NCI-H2081 (cell line): ENCODE measurements at regions not wholly inside any gene's neighbourhood (a gene's known extent, or its start where the extent isn't known, plus 50 kb on each side); places are given as distances from the start of the nearest gene placed in this dataset.
"Not testable (repeated sequence)": the region's sequence is repeated elsewhere in the genome, so short reads cannot be mapped to it uniquely, and the experiment has no call there.

Experiments
- DNase-seq, 2 experiments: peaks; one replicate each; lab custom pipeline; 2025; lab: John Stamatoyannopoulos, UW

DNA sequence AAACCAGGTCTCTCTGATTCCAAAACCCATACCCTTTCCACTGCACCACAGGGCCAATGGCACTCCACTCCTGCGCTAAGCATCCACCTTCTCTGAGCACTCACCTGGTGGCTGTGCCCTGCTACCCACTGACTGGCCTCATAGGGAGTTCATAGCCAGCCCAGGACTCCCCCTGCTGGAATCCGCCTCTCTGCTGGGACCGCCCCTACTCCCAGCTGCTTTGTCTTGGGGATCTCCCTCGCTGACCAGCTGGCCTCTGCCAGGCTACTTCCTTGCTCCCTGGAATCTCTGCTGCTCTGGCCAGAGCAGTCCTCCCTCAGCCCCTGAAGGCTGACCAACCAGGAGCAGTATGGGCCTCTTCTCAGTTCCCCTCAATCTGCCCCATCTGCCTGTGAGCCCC lies 129.7 kb downstream of the FAXC start:
- DNase-seq = no peak

DNA sequence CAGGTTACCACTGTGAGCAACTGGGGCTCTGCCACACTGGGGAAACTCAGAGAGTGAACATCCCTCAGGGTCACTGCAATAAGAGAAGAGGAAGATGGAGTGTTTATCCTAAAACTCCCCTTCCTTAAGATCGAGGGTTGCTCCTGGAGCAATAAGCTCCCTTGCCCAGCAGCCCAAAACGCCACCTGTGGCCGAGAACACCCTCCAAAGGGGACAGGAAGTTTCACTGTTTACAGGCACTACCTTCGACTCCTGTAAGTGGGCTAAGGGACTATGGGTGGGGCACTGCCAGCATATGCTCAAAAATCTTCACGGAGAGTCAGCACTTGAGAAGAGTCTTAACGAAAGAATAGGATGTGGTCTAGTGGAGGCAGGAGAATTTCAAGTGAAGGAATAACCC lies 132.5 kb downstream of the FAXC start:
- DNase-seq = no peak

DNA sequence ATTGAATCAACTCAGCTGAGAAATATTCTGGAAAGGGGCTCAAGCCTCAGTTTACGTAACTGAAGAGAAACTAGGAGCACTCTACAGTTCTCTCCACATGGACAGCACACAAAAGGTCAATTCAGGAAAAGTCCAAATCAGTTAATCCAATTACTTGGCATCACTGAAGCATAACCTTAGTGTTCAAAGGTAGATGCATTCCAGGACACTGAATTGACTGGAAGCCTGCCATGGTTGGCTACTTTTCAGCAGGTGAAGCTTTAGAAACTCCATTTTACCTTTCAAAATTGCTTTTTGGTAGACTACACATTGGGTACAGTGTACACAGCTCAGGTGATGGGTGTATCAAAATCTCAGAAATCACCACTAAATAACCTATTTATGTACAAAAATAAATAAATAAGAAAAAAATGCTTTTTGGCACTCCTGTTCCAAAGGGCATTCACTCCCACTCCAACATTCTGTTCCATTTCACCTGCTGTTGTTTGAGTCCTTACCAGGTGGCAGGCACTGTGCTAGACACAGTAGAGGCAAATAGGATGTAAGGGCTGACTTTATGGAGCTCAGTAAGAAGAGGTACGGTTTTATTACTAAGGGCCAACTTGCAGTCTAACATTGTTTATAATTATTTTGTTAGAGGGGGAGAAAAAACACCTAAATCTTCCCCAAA lies 153.4 kb downstream of the FAXC start:
- DNase-seq = no peak

DNA sequence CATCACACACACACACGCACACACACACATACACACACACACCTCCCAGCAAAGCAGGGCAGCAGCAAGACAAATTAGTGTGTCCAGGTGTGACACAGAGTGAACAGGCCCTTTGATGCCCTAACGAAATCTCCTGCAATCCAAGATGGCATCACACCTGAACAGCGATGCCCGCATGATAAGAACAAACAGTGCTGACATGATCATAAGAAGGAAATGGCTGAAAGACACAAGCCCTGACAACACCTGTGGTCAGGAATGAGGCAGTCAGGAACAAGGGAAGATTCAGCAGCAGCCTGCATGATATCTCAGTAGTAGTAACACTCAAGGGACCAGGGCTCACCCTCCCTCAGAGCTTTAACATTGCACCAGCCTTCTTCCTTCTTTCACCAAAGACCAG lies 156.9 kb downstream of the FAXC start:
- DNase-seq = no peak

DNA sequence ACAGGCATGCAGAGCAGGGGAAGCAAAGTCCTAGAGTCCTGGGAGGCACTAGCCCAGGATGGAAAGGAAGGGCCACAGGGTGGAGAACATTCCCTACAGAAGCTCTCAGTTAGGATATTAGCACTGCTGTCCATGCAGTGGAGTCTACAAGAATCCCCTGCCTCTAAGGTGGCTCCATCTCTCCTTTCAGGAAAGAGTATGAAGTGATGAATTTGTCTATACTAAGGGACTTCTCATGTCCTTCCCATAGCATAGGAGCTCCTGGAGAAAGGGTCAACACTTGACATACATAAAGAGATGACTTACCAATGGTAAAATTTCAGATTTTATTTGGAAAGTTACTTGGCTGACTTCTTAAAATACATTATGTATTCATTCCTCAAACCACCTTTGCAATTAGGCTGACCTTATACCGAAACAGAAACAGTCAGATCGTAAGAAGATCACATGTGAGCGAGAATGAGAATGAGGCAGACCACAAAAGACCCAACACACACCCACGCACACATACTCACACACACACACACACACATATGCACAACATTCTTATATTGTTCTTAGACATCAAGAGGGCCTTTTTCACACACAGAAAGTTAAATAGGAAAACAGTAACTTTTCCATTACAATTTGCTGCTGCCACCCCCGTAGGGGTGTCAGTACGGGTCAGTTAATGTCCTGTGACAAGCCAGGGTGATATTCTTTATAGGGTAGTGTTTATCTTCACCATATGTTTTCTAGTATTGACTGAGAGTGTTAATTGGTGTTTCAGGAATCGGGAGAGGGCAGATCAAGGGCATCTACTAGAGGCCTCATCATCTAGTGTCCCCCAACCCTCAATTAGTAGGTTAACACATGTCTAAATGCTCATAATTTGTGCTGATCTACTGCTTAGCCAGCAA lies 159.4 kb downstream of the FAXC start:
- DNase-seq = no peak

DNA sequence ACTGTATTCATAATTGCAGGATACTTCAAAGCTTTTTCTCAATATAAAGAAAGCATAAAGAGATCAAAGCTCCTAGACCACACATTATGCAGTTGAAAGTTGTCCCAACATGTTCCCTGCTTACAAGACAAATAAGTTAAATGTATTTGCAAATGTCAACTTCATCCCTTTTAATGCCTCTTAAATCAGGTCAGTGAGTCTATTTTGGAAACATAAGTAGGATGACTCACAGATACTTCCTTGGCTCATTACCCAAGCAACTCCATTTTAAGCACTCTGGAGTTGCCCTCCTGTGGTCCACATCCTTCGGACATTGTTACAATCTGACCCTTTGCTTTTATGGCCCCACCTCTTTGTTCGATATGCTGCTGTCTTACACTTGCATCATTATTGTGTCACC lies 162.0 kb downstream of the FAXC start:
- DNase-seq = no peak

DNA sequence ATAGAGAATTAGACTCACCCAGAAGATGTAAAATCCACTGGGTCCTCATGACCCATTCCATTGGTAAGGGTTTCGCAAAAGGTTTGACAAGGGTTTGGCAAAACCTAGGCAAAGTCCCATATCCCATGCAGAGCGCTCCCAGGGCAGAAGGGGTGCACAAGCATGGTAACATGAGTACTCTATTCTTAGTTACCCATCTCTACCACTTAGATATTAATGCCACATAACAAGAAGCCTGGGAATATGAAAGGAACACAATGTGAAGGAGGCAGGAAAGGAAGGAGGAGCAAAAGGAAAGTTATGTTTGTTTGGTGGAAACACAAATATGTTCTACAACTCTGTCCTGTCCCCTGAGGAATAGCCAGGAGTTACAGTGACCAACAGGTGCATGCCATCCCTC lies 163.1 kb downstream of the FAXC start:
- DNase-seq = no peak

DNA sequence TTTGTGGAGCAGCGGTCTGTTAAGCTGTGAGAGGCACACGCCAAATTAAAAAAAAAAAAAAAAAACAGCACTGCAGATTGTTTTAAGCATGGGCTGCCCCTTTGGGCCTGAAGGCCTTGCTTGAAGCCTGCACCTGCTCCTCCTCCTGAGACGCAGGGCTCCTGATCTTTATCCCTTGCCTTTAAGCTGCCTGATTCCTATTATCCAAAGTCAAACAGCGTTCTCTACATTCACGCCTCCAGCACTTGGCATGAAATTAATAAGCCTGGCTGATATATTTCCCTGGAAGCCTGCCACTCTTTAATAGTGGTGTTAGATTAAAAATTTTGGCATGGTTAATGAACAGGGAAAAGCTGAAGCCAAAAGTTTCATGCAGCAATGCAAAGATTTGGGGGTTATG lies 163.9 kb downstream of the FAXC start:
- DNase-seq = peak; percentile 0 to 32

DNA sequence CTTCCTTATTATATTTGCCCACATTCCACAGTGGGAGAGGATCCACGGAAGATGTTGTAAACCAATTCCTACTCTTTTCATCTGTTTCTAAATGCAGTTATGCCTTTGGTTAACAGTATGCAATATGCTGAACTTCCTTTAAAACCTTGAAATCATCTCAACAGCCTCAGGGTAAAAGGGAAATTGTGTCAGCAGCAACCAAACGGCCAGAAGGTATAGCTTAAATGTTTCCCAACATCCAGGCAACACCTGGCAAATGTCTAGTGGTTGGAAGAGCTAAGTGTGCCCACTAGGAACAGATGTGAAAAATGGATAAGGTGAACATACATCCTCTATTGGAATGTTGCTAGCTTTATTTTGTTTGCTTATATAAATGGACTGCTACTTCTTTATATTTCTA lies 164.8 kb downstream of the FAXC start:
- DNase-seq = no peak

DNA sequence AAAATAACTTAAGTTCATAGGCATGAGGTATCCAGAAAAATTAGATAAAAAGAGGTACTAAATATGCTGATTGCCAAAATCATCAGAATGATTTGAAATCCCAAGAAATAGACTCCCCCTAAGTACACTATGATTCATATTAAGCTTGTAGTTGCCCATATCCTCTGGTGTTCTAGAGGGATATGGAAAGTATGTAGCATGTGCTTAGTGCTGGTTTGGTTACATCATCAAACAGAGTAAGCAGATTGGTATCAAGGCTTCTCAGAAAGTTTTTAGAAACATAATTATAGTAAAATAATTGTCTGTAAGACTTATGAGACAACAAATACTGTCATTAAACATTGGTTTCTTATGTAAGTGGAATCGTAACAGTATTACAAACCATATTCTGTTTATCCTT lies 166.4 kb downstream of the FAXC start:
- DNase-seq = no peak

DNA sequence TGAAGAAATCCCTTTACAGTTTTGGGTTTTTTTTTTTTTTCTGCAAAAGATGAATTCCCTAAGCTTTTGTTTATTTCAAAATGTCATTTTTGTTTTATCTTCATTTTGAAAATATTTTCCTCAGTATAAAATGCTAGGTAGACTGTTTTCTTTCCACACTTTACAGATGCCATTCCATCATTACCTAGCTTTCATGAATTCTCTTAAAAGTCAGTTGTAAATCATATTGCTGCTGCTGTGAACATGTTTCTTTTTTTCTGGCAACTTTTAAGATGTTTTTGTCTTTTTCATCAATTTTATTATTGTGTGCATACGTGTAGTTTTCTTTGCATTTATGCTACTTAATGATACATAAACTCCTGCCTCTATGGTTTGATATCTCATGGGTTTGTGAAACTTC lies 168.3 kb downstream of the FAXC start:
- no peak for DNase-seq

DNA sequence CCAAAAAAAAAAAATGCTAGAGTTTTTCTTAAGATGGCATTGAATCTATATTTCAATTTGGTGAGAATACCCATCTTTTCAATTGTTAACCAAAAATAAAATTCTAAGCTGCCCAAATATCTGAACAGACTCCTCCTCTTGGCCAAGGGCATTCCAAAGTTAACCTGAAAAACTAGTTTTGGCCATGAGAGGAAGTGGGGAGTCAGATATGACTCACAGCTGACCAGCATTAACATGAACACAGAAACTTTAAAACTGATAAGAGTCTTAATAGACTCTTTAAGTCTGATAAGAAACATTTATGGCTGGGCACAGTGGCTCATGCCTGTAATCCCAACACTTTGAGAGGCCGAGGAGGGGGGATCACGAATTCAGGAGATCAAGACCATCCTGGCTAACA lies 171.3 kb downstream of the FAXC start:
- DNase-seq = no peak

DNA sequence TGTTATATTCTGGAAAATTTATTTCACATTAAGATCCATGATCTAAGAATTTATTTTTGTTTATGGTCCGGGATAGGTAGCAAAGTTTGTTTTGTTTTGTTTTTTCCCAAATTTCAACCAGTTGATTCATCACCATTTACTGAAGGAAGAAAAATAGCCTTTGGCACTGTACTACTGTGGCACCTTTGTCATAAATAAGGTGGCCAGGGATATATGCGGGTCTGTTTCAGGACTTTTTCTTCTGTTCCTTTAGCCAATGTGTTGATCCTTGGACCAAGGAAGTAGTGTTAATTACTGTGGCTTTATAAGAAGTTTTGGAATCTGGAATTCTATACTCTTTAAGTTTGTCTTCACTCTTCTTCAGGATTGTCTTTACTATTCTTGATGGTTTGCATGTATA lies 171.7 kb downstream of the FAXC start:
- DNase-seq = no peak

DNA sequence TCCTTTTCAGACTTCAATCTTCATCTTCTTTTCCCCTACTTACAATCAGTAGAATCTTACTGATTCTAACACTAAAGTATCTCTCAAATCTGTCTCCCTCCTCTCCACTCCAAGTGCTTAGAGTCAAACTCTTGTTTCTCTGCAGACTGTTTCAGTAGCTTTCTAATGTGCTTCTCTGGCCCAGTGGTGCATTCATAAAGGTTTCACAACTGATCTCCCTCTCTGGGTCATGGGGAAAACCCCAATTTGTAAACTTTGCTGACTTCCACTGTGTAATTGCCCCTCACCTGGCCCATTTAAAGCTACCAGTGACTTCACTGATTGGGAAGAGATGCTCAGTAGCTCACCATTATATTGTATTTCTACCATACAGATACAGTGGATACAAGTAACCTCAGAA lies 183.6 kb downstream of the FAXC start:
- DNase-seq = no peak

DNA sequence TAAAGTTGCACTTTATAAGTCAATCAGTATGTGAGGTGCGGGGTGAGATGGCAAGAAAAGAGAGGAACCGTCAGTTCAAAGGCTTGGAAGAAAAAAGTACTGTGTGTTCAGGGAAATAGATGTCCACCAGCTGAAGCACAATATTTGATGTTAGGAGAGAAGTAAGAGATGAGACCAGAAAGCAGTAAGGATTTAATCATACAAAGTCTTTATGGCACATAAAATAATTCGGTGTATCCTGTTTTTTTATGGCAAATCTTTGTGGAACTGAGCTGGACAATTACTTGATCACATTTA lies 197.2 kb downstream of the FAXC start:
- no peak for DNase-seq

DNA sequence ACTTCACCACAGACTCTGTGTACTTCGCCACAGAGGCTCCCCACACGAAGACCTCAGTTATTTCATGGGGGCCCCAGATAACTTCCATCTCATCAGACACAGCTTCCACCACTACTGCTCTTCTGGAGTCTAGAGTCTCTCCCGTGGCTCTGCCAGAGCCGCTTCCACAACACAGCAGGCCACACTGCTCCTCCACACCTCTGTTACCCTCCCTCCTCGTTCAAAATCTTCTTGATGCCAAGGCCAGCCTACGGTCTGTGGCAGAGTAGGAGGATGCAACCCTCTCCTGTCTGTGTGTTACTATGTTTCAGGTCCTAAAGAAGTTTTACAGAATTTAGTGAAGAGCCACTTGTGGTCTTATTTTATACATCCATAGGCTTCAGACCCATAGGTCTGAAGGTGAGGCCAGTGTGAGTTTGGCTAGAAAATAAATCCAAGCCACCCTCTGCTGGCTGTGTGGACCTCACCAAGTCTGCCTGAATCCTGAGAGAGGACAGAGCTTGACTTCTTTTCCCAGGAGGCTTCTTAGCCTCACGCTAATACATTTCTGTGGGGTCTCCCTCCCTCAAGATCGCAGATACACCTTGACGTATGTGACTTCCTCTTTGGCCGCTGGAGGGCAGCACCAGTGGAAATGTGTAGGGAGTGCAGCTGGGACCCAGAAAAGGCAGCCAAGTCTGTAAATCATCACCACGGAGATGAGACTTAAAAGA lies 197.7 kb downstream of the FAXC start:
- peak in 1 of 2 experiments; percentile 16 for DNase-seq

DNA sequence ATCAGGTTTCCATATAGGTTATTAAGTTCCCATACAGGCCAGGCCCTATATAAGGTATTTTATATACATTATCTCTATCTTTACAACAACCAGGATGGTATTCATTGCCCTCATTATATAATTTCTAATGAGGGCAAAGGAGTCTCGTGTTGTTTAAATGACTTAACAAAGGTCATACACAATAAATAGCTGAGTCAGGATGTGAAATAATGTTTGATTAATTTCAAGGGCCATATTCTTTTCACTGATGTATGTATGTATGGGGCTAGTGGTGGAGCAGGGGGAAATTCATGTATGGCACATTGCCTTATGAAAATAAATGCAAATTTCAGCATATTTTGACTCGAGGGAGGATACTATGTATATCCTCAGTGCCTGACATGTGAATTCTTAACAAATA lies 200.7 kb downstream of the FAXC start:
- DNase-seq = no peak

DNA sequence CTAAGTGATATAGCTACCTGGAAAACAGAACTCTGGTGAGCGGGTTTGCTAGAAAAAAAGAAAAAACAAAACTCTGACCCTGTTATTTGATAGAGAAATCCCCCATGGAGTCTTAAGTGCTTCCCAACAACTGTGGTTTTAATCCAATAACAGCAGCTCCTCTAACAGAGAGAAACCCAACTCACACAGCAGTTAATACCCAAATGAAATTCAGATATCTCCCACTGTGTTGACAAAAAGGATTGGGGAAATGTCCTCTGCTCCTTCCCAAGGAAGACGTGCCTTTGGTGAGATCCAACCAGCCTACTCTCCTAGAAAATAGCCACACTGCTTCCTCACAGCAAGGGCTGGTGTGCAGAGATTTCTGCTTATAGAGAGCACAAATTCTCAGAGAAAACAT lies 200.4 kb upstream of the FBXL4 start:
- no peak for DNase-seq

DNA sequence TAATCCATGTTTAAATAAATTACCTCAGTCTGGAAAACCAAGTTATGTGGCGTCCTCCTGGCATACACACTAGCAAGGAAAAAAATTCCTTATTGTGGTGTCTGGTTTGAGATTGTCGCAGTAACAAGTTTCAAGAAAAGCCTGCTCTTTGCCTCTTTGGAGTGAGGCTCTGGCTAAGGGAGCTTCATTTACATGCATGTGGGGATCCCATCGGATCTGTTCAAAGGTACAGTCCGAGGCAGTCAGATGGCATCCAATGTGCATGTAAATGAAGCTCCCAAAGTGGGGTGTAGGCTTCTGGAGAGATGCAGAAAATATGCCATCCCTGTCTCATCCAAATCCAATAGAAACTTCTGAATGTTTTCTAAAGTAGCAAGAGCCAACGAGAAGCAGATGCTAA lies 199.5 kb upstream of the FBXL4 start:
- no peak for DNase-seq

DNA sequence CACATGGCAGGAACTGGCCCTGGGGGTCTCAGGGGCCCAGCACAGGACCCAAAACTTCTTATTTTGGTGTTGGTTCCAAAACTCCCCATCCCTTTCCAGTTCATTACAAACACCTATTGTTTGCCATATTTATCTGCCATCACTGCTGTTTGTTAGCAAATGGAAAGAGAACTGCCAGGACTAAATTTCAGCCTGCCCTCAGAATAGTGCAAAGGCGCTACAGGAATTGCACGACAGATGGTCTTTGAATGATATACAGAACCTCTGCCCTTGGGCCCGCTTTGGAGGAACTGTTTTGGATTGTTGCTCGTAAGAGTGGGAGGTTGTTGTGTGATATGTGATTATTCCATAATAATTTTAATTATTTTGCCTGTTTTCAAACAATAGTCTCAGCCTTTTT lies 199.0 kb upstream of the FBXL4 start:
- no peak for DNase-seq

DNA sequence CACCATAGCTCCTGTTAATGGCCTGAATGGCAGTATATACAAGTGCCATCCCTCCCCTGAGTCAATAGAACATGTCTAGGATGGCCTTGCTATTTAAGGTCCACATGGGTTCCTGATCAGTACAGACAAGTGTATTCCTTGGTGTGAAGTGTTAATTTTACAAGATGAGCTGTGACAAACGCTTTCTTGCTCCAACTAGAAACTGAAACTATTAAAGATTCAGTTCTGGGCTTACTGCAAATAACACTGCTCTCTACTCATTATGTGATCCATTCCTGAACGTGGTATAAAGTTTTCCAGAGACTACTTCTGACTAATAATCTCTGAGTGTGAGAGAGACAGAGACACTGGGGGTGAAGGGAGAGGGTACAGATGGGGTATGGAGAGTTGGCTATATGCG lies 198.0 kb upstream of the FBXL4 start:
- no peak for DNase-seq

DNA sequence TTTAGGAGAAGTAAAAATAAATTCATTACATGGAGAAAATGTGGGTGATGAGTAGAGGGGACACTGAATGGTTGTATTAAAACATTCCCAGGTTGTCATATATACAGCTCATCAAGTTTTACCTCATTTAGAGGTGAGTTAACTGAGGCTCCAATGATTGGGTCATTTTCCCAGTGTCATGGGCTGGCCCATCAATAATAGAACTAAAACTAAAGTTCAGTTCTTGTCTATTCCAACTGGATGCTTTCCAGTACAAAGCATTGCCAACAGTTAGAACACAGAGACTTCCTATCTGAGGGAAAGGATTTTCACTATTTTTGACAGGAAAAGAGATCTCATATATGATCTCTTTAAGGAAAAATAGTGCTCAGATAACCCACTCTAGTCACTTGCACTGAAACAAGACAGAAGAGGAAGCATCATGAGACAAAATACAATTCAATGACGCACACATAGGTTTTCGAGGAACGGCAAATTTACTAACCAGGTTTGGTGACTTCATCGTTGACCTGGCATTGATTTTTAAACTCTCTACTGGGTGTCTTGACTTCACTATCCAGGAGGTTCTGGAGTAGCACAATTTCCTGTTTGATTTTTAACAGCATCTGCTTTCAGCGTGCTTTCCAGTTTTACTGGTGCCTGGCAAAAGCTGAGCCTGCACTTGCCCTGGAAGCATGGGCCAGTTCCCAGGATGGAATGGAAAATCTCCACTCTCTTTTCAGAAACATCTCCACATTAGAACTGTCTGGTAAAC lies 195.5 kb upstream of the FBXL4 start:
- no peak for DNase-seq

DNA sequence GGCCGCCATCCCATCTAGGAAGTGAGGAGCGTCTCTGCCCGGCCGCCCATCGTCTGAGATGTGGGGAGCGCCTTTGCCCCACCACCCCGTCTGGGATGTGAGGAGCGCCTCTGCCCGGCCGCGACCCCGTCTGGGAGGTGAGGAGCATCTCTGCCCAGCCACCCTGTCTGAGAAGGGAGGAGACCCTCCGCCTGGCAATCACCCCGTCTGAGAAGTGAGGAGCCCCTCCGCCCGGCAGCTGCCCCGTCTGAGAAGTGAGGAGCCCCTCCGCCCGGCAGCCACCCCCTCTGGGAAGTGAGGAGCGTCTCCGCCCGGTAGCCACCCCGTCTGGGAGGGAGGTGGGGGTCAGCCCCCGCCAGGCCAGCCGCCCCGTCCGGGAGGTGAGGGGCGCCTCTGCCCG lies 194.2 kb upstream of the FBXL4 start:
- not testable (repeated sequence) for DNase-seq
